Stimulated activated CD8-positive, alpha-beta memory T cell treated with anti-CD3 and anti-CD28 coated beads, Interleukin-7, amount 100 ng/mL, for 1 hour (primary cell): ENCODE measurements at regions not wholly inside any gene's neighbourhood (a gene's known extent, or its start where the extent isn't known, plus 50 kb on each side); places are given as distances from the start of the nearest gene placed in this dataset.

Experiments used
- DNase-seq, 2 donors: peaks; one replicate each; pipeline ENCODE4 v3.0.0-alpha.2; 2020; ENCODE audit warnings: low read depth in 2 of 2

- no peak for DNase-seq
Measured at GRCh38 chr10:28250782-28251181, 52.1 kb downstream of the MPP7 start.

GRCh38 chr10:28250358-28250757 lies 52.5 kb downstream of the MPP7 start:
- DNase-seq = no peak

GRCh38 chr10:28249512-28249911 lies 53.4 kb downstream of the MPP7 start:
- DNase-seq = no peak

GRCh38 chr10:28248092-28248491 lies 54.8 kb downstream of the MPP7 start:
- DNase-seq = no peak

- no peak for DNase-seq
Measured at GRCh38 chr10:28246023-28246422, 56.8 kb downstream of the MPP7 start.

- DNase-seq = no peak
Measured at GRCh38 chr10:28243923-28244322, 58.9 kb downstream of the MPP7 start.

- DNase-seq = no peak
Measured at GRCh38 chr10:28242555-28243204, 60.2 kb downstream of the MPP7 start.

GRCh38 chr10:28241741-28242399 lies 61.0 kb downstream of the MPP7 start:
- peak in 1 of 2 donors; percentile 10 for DNase-seq

- DNase-seq = no peak
Measured at GRCh38 chr10:28240400-28240799, 62.5 kb downstream of the MPP7 start.

- no peak for DNase-seq
Measured at GRCh38 chr10:28236591-28236990, 66.3 kb downstream of the MPP7 start.

- DNase-seq = no peak
Measured at GRCh38 chr10:28220811-28221210, 82.1 kb downstream of the MPP7 start.

- DNase-seq = no peak
Measured at GRCh38 chr10:28219251-28219650, 83.6 kb downstream of the MPP7 start.

GRCh38 chr10:28217848-28218247 lies 85.0 kb downstream of the MPP7 start:
- DNase-seq = no peak

- DNase-seq = no peak
Measured at GRCh38 chr10:28215930-28216329, 86.9 kb downstream of the MPP7 start.

- no peak for DNase-seq
Measured at GRCh38 chr10:28214219-28214618, 88.6 kb downstream of the MPP7 start.

- DNase-seq = no peak
Measured at GRCh38 chr10:28211759-28212158, 91.1 kb downstream of the MPP7 start.

- no peak for DNase-seq
Measured at GRCh38 chr10:28207799-28208198, 95.1 kb downstream of the MPP7 start.

GRCh38 chr10:28202941-28203352 lies 99.9 kb downstream of the MPP7 start:
- no peak for DNase-seq

GRCh38 chr10:28201410-28202400 lies 101.2 kb downstream of the MPP7 start:
- DNase-seq = no peak

- no peak for DNase-seq
Measured at GRCh38 chr10:28200775-28201174, 102.1 kb downstream of the MPP7 start.

- no peak for DNase-seq
Measured at GRCh38 chr10:28199941-28200340, 102.9 kb downstream of the MPP7 start.

- no peak for DNase-seq
Measured at GRCh38 chr10:28190196-28190595, 112.7 kb downstream of the MPP7 start.
